NCI-H2227 (cell line): ENCODE measurements at regions not wholly inside any gene's neighbourhood (a gene's known extent, or its start where the extent isn't known, plus 50 kb on each side); places are given as distances from the start of the nearest gene placed in this dataset.

Source experiments
- DNase-seq: peaks from one replicate; lab custom pipeline; 2025; ENCODE audit not compliant: unreplicated experiment; lab: John Stamatoyannopoulos, UW

DNA sequence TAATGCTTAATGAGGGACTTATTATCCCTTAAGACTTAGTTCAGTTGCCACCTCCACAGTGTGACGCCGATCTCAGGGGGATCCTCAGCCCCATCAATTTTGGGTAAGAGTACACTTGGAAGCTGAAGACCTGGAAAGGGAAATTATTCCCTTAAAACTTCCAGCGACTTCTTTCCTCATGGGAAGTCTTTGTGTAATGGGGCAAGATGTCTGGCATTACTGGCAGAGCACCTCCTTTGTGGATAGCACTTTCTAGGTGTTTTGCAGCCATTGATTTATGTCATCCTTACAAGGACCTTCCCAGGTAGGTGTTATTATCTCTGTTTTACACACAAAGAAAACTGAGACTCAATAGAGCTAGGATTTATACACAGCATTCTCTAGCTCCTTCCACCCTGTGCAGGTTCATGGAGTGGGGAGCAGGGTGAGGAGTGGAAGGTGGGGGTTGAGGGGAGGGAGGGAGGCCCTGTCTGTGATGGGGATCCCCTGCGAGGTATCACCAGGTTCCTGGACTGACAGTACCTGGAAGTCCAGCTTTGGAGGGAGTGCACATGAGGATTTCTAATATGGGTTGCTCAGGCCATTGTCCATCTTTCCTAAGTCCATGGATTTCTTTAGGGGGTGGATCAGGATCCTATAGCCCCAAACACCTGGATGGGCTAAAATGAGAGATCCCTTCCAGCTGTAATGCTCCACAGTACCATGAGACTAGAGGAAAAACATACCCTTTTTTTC lies 79.4 kb downstream of the MYCN start:
- DNase-seq, result no peak

DNA sequence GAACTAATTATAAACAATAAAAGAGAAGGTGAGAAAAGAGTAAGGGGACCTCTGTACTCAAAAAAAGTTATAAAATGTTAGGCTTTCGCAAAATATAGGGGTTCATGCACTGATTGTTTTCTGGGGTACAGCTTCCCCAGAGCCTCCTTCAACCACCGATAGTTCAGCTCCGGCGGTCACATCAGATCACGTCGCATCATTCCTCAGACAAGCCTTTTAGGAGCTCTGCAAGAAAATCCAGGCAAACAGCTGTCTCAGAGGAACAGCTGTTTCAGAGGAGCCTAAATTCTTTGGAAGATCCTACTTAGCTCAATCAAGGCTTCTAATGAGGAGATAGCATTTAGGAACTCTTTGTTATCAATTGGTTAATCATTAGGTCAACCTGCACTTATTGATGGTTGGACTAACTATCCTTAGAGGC lies 78.7 kb downstream of the MYCN start:
- DNase-seq, result no peak

DNA sequence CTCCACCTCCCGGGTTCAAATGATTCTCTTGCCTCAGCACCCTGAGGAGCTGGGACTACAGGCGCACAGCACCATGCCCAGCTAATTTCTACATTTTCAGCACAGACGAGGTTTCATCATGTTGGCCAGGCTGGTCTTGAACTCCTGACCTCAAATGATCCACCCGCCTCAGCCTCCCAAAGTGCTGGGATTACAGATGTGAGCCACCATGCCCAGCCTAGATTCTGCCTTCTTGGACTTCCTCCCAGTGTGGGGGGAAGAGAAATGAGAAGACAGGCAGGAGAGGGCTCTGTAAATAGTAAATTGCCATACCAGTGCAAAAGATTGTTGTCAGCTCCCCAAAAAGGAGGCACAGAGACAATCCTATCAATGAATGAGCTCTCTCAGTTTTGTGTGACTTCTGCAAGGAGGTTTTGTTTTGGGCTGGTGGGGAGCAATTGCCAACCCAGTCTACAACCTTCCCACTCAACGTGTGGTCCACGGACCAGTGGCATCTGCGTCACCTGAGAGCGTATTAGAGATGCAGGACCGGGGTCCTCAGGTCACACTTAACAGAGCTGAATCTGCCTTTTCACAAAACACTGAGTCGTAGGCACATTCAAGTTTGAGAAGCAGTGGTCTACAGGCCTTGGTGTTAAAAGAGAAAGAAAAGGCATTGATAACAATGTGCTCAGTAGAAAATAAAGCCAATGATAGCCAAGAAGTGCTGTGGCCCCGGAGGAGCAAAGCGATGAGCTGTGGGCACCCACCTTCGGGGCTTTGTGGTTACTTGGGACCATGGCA lies 78.1 kb downstream of the MYCN start:
- no peak for DNase-seq

DNA sequence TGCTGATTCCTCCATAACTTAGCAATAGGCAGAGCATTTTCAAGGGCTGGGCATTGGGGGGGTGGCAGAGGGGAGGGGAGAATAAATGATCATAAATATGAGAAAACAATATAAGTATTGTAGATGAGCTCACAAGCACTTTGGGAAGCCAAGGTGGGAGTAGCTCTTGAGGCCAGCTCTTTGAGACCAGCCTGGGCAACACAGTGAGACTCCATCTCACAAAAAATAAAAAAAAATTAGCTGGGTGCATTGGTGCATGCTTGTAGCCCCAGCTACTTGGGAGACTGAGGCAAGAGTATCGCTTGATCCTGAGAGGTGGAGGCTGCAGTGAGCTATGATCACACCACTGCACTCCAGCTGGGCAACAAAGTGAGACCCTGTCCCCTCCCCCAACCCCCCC lies 75.9 kb downstream of the MYCN start:
- DNase-seq, result no peak

DNA sequence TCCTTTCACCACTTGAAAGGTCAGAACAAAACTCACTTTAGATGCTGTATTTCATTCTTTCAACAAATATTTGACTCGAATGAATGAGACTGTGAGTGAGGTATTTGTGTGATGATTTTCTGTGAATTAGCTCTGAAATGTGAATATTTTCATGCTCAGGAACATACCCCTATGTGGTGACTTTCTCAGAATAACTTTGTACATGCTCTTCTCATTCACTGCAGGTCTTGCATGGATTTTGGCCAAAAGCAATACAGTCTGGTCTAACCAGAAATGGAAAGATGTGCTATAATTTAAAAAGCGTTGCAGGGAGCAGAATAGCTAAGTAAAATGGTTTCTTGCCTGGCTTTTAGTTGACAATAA lies 75.5 kb downstream of the MYCN start:
- no peak for DNase-seq

DNA sequence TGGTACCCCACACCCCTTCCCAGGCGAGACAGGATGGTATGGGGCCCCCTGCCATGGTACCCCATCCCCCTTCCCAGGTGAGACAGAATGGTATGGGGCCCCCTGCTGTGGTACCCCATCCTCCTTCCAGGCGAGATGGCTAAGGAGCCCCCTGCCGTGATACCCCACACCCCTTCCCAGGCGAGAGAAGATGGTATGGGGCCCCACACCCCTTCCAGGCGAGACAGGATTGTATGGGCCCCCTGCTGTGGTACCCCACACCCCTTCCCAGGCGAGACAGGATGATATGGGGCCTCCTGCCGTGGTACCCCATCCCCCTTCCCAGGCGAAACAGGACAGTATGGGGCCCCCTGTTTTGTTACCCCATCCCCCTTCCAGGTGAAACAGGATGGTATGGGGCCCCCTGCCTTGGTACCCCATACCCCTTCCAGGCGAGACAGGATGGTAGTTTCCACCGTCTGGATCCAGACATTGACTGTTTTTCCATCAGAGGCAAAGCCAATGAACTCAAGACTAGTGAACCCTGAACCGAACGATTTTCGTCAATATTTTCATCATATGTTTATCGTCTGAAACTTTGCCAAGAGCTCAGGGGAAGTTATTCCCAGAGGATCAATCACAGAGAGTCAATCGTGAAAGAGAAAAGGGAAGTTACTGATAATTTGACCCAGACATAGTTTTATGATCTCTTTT lies 75.0 kb downstream of the MYCN start:
- DNase-seq, result no peak

DNA sequence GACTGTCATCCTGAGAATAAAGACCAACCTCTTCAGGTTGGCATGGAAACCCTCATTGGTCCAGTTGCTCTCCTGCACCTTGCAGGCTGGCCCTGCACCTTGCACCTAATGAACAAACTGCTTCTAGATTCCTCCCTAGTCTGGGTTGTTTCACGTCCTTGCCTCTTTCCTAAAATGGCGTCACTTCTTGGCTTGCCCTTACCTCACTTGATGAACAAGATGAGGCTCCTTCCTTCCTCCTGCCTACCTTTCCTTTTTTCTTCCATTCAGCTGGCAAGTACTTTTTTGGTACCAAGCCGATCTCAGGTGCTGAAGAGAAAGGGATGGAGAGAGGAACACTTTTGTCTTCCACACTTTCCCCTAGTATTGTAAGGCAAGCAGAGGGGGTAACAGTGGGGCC lies 74.5 kb downstream of the MYCN start:
- no peak for DNase-seq

DNA sequence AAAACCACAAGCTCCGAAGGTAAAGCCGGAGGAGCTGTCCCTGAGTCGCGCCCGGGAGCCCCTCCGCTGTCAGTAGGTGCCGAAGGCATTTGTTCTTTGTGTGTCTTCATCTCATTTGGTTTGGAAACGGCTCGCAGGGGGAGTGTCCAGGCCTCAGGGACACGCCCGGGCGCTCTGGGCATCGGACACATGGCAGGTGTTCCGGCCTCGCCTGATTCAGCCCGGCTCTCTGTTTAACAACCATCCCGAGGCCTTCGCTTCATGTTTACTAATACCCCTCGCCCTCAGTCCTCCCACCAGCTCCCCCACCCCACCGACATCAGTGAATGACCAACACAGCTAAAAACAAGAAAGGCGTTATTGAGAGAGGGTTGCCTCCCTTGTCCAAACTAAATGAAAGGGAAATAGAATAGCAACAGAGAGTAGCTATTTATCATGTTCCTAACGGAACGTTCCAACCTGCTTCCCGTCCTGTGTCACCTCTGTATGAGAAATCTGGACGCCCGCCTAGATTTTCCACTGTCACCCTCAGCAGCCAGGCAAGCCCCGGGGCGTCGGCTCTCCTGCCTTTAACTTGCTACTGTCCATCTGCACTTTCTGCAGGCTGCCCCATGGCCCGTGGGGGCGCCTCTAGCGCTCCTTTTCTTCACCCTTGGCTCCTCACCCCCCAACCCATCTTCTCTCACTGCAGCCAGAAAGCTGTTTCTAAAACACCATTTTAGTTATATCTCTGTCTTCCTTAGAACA lies 73.9 kb downstream of the MYCN start:
- no peak for DNase-seq

DNA sequence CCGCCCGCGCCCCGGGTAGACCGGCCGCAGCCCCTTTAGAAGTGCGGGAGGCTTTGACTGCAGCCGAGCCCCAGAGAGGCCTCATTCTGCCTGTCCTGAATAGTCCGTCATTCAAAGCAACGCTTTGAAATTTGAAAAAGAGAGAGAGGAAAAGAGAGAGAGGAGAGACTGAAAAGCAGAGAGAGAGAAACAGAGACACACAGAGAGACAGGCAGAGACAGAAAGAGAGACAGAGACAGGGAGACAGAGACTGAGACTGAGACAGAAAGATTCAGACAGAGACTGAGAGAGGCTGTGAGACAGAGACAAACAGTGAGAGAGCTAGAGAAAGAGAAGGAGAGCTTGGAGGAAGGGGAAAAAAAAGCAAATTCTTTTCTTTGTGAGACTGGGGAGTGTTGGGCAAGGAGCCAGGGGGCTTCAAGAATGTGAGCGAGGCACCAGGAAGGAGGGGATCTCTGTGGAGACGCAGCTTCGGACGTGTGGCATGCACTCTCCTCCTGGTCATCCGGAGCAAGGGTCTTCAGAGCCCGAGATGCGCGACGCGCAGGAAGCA lies 73.1 kb downstream of the MYCN start:
- no peak for DNase-seq

DNA sequence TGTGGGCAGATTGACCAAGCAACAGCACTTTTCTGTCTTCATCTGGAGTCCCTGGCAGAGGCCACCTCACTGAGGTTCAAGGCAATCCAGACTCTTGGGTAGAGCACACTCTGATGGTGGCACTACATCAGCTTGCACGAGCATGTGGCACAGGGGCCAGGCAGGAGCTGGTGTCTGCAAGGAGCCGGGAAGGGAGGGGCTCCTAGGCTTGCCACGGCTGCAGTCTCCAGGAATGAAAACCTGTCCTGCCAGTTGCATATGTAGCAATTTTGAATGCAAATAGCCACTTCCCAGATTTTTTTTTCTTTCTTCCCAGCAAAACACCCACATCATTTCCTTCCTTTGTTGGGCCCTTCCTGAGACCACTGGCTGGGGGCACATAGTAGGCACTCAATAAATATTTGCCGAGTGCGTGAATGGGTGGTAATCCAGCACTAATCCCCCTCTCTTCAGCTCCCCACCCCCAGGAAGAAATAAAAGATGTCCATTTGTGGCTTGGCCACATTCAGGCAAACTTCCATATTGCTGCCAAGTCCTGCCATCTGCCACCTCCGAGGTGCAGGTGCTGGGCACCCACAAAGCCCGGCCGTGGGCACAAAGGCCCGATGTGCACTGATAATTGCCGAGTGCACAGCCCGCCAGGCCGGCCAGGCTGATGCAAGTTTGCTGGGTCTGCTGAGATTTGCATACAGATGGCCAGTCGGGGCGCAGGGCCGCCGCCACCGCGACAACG lies 72.4 kb downstream of the MYCN start:
- DNase-seq, result no peak

DNA sequence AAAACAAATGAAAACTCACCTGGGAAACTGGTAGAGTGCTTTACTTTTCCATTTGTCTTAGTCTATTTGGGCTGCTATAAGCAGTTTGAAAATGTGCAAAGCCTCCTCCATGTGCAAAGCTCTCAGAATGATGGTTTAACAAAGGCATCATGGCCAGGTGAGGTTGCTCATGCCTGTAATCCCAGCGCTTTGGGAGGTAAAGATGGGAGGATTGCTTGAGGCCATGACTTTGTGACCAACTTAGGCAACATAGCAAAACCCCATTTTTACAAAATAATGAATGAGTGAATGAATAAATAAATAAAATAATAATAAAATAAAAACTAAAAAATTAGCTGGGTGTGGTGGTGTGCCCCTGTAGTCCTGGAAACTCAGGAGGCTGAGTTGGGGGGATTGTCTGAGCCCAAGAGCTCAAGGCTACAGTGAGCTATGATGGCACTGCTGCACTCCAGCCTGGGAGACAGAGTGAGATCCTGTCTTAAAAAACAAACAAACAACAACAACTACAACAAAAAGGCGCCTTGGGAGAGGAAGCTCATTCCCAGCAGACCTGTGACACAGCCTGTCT lies 71.8 kb downstream of the MYCN start:
- no peak for DNase-seq

DNA sequence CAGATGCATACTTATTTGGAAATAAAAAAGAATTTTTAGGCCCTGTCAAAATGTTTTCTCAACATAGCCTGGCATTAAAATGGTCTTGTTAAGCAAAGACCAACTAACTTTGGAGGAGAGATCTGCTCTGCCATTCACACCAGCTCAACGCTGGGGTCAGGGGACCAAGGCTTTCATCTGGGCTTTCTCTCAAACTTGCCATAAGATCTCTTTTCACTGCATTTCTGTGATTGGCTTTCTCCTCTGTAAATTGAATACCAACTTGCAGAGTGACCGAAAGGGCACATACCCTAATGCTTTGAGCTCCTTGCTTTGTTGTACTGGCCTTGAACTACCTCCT lies 71.2 kb downstream of the MYCN start:
- DNase-seq, result no peak

DNA sequence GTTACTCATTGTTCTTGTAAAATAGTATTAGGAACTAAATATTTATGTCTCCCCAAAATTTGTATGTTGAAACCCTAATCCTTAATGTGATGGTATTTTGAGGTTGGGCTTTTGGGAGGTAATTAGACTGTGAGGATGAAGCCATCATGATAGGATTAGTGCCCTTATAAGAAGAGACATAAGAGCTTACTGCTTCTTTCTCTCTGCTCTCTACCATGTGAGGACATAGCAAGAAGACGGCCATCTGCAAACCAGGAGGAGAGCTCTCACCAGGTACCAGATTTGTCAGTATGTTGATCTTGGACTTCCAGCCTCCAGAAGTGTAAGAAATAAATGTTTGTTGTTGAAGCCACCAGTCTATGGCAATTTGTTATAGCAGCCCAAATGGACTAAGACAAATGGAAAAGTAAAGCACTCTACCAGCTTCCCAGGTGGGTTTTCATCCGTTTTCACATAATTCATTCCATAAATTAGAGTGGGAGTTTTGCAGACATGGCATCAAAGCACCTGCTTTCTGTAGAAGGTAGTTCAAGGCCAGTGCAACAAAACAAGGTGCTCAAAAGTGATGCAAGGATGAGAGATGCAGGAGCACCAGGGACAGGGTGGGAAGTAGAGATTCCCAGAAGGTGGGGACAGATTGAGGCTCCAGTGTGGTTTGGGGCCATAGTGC lies 70.7 kb downstream of the MYCN start:
- DNase-seq, result no peak

DNA sequence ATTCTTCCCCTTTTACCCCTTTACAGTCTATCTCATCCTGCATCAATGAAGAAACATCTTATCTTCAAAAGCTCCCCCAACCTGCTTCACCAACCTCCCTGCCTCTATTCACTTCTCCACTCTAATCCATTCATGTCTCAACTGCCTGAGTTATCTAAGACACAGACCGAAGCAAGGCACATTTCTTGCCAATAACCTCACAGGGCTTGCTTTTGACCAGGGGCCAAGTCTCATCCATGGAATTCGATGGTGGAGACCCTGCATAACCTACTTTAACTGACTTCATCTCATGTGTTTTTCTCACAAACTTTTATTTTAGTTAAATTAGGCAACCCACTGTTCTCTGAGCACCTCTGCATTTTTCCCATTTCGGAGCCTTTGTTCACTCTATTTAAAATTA lies 69.7 kb downstream of the MYCN start:
- DNase-seq, result no peak

DNA sequence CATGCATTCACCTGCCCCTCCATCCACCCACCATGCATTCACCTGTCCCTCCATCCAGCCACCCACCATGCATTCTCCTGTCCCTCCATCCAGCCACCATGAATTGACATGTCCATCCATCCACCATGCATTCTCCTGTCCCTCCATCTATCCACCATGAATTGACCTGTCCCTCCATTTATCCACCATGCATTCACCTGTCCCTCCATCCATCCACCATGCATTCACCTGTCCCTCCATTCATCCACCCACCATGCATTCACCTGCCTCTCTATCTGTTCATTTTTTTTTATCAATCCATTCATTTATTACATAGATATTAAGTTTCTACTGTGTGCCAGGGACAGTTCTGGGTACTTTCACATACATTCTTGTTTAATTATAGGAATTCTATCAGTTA lies 69.2 kb downstream of the MYCN start:
- no peak for DNase-seq

DNA sequence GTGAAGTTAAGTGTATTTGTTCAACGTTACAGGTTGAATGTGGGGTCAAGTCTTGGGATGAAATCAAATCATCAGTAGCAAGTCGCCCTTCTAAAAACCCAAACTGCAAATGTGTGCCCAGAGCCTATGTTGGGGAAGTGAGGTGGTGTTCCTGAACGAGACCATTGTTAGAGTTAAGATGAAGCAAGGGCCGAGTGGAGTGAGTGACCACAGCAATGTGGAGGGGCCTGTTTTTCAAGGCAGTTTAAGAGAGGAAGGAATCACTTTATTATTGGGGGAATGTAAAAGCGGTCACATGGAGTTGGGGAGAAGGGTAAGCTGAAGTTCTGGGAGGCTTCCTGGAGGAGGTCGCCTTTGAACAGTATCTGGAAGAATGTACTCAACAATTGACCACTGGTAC lies 68.5 kb downstream of the MYCN start:
- no peak for DNase-seq

DNA sequence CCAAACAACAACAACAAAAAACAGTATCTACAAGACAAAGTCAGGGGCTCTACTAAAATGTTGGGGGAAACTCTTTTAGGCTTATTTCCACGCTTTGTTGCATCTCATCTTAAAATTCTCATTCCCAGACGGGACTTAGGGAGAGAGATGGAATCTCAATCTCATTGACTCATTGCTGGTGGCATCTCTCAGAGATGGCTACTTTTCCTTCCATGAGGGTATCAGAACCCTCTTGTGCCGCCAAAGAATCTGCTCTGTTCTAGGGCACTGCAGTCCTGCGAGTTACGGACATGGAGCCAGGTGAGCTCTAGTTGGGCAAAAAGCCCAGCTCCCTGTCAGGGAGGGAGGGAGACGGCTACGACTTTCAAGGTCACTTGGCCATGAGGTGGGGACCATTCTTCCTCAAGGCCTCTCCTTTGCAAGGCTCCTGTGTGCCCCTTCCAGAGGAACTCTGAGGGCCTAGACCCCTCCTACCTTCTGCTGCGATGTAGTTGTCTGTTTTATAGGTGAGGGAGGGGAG lies 68.0 kb downstream of the MYCN start:
- DNase-seq, result no peak

DNA sequence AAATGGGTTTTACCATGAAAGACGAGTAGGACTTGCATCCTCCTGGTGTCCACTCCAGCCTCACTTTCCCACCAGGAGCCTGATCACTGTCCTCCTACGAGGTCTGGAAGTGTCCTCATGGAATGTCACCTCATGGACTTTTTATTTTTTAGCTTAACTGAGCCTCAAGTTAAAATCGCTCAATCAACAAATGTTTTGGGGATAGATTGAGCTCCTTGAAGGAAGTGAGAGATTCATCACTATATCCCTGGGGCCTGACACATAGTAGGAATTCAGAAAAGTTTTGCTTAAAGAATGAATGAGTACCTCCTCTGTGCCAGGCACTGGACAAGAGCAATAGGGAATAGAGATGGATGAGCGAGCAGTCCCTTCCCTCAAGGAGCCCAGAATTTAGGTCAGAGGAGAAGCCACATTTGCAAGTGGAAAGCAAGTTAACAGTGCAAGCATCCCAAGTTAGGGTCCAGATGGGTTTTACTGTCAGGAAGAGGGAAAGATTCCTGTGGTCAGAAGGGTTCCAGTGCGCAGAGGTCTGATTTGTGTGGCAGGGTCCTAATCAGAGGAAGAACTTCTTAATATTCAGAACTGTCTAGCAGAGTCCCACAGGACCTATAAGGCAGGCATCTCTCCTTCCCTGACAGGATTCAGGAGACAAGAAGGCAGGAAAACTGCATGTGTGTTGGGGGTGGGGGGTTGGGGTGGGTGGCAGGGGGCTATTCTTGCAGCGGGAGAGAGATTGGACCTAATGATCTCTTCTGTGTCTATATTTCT lies 67.0 kb downstream of the MYCN start:
- no peak for DNase-seq
